HK-2 (cell line): ENCODE measurements at regions not wholly inside any gene's neighbourhood (a gene's known extent, or its start where the extent isn't known, plus 50 kb on each side); places are given as distances from the start of the nearest gene placed in this dataset.
"Not testable (repeated sequence)": the region's sequence is repeated elsewhere in the genome, so short reads cannot be mapped to it uniquely, and the experiment has no call there.

Experiments used
- DNase-seq: peaks from one replicate; pipeline ENCODE4 v3.0.0-alpha.2; 2018; ENCODE audit not compliant: unreplicated experiment

- DNase-seq, result no peak
These were observed 76.2 kb upstream of the SOX11 start for GRCh38 chr2:5616019-5616418.

- no peak for DNase-seq
These were observed 74.8 kb upstream of the SOX11 start for GRCh38 chr2:5617358-5617757.

DNA sequence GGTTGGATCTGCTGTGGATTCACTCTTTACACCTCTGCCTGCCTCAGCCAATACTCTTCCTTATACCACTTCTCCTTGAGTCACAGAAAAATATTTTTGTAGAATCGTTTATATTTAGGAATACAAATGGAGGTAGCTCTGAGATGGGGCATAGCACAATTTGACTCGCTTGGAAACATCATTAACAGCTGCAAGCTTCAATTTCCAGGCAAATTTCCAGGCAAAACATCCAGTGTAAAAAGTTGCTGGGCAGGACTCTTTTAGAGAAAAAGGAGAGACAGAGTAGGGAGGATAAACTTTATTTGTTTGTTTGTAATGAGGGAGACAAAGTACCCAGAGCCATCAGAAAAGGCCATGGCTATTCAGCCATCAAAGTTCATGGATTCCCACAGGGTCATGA is 74.4 kb upstream of the SOX11 start:
- DNase-seq, result no peak

DNA sequence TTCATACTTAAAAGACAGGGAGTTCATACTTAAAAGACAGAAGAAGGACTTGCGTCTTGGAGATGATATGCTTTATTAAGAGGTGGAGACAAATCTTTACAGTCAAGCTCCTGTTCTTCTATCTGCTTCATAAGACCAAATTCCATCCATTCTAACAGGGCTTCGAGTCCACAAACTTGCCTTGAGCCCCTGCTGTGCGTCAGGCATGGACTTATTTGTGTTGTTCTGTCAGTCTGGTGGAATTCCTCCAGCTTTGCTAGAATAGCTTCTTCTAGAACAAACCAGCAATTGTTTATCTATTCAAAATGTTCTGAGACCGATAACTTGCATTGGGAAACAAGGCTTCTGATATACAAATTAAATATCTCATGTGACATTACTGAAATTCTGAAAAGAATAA is 73.9 kb upstream of the SOX11 start:
- no peak for DNase-seq

DNA sequence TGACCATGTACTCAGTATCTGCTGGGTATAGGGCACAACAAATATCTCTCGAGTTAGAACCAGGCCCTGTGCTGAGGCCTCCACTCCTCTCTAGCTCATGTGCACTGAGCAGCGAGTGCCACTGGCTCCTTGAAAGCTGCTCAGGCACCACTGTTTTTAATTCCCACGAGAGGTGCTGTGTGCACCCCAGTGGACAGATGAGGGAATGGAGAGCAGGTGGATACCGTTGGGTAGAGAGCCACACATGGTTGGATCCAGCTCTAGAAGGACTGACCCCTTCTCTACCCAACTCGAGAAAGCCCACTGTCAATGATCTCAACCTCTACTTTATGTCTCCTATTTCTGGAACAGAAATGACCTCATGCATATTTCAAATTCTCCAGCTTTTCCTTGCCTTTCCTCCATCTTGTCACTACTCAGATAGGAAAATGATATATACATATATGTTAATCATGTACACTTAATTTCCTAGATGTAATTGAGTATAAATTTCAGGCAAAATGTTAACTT is 66.6 kb upstream of the SOX11 start:
- not testable (repeated sequence) for DNase-seq

DNA sequence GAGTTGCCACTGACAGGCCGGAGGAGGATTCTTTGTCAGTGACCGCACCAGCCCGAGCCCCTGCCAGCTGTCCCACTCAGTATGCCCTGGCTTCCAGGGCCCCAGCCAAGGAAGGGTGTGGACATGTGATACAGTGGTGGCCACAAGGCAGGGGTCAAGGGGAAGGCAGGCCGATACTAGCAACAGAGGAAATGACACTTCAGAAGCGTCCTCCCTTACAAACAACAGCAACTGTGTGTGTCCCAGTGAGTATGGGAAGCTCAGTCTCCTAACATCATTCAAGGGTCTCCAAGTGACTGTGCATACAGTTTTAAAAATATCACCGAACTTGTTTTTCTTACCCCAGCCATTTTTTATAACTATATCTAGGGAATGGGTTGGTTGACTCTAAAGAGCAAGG is 63.7 kb upstream of the SOX11 start:
- not testable (repeated sequence) for DNase-seq

- DNase-seq, result not testable (repeated sequence)
These were observed 62.7 kb upstream of the SOX11 start for GRCh38 chr2:5629510-5629909.

DNA sequence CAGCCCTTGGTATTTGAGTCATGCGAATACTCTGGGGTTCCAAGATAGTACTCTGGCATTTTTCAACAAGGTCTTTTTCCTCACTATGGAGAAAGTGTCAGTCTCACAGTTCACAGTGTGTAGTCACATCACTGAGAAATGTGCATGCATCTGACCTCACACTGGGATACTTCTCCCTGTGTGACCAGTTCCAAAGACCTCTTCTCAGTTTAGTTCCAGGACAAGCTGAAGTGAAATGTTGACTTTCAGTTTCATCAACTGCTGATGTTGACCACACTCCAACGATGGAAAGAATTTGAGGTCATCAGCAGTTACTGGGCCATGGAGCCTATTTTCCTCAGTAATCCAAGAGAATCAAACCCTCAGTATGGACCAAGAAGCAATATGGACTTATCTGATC is 55.1 kb upstream of the SOX11 start:
- DNase-seq, result not testable (repeated sequence)
